Lung (tissue), 11 donors: ENCODE measurements at regions not wholly inside any gene's neighbourhood (a gene's known extent, or its start where the extent isn't known, plus 50 kb on each side); places are given as distances from the start of the nearest gene placed in this dataset.

Experiments
- ATAC-seq: fragments of 200-7000 bp; cut with Tn5 transposase; one replicate; pipeline ENCODE4 v1.9.1; 2020; ENCODE audit warnings: moderate number of reproducible peaks; ENCODE audit not compliant: insufficient read depth, low FRiP score
- DNase-seq, 3 donors: peaks; one replicate each; pipeline ENCODE4 v3.0.0-alpha.2; 2013 to 2017
- H3K27ac ChIP-seq, 2 donors: one replicate each; pipeline ENCODE4 v1.5.1; 2013; ENCODE audit warnings: mild to moderate bottlenecking in 2 of 2, moderate library complexity in 2 of 2, control low read depth in 1 of 2, inconsistent platforms in 1 of 2, low read depth in 1 of 2, low read length in 1 of 2
- H3K27me3 ChIP-seq, 3 donors: one replicate each; pipeline ENCODE4 v1.5.1; 2013; ENCODE audit warnings: low read length in 2 of 3; ENCODE audit not compliant: control insufficient read depth in 3 of 3, insufficient read depth in 3 of 3
- H3K36me3 ChIP-seq, 4 donors: one replicate each; pipeline ENCODE4 v1.5.1; 2013; ENCODE audit warnings: low read length in 4 of 4, mild to moderate bottlenecking in 1 of 4, moderate library complexity in 1 of 4; ENCODE audit not compliant: control insufficient read depth in 4 of 4, insufficient read depth in 4 of 4
- H3K4me1 ChIP-seq, 5 donors: one replicate each; pipeline ENCODE4 v1.5.1; 2013; ENCODE audit warnings: low read length in 5 of 5, mild to moderate bottlenecking in 2 of 5, moderate library complexity in 1 of 5; ENCODE audit not compliant: control insufficient read depth in 5 of 5, insufficient read depth in 5 of 5
- H3K4me3 ChIP-seq: one replicate; pipeline ENCODE4 v1.5.1; 2013; ENCODE audit warnings: mild to moderate bottlenecking, control low read depth, moderate library complexity
- H3K9ac ChIP-seq, 2 donors: one replicate each; pipeline ENCODE4 v1.5.1; 2013; ENCODE audit warnings: low read length in 2 of 2, control low read depth in 1 of 2; ENCODE audit not compliant: insufficient read depth in 1 of 2
- H3K9me3 ChIP-seq, 4 donors: one replicate each; pipeline ENCODE4 v1.5.1; 2013; ENCODE audit warnings: low read length in 3 of 4, mild to moderate bottlenecking in 1 of 4, moderate library complexity in 1 of 4; ENCODE audit not compliant: control insufficient read depth in 4 of 4, insufficient read depth in 3 of 4
- CTCF ChIP-seq: IDR thresholded peaks from 2 replicates; pipeline ENCODE4 v1.5.1; 2012; ENCODE audit warnings: mild to moderate bottlenecking; ENCODE audit errors: control extremely low read depth, extremely low read depth
- WGBS, 2 donors: extraction: QIAGEN DNeasy Blood & Tissue Kit; methylation state at CpG; one replicate each; pipeline ENCODE4 v1.1.7; 2013; 5-methylcytosine and 5-hydroxymethylcytosine counted together
- donor health status: control.
- donor health status: control.
- donor health status: Bipolar disorder and iron deficiency.
- donor health status: healthy.
- donor health status: DM: yes; HTN: yes; CAD: no.

GRCh38 chr3:110093411-110093810, 756.1 kb upstream of the DPPA4 start:
- H3K4me1 ChIP-seq, result no peaks in the 10 kb centered on the region

GRCh38 chr3:110093812-110094401, 756.6 kb upstream of the DPPA4 start:
- H3K4me3 ChIP-seq, result no peak overlapping the region
- peaks cover 0 to 4% (median 1%) of the 10 kb centered on the region in 4 donors for H3K9me3 ChIP-seq
- no peaks in the 10 kb centered on the region for H3K4me1 ChIP-seq
- no peaks in the 10 kb centered on the region for H3K27me3 ChIP-seq
- TF ChIP-seq CTCF, result no peak
- DNase-seq, result peak in 2 of 3 donors; percentile 40 to 62
- H3K9ac ChIP-seq, result no peak overlapping the region
- H3K27ac ChIP-seq, result no peak overlapping the region
- H3K36me3 ChIP-seq, result no peaks in the 10 kb centered on the region
- no peak for ATAC-seq

More at GRCh38 chr3:110093411-110093810, 756.1 kb upstream of the DPPA4 start:
- DNase-seq, result no peak
- H3K4me3 ChIP-seq, result no peak overlapping the region
- H3K9ac ChIP-seq, result no peak overlapping the region
- no peak for TF ChIP-seq CTCF
- no peaks in the 10 kb centered on the region for H3K36me3 ChIP-seq
- H3K9me3 ChIP-seq, result peaks cover 0 to 4% (median 1%) of the 10 kb centered on the region in 4 donors
- no peak overlapping the region for H3K27ac ChIP-seq
- no peaks in the 10 kb centered on the region for H3K27me3 ChIP-seq
- ATAC-seq, result no peak

GRCh38 chr3:110099711-110100110, 762.4 kb upstream of the DPPA4 start:
- ATAC-seq, result no peak
- H3K4me1 ChIP-seq, result no peaks in the 10 kb centered on the region

More at GRCh38 chr3:110099711-110100110, 762.4 kb upstream of the DPPA4 start:
- WGBS, 2 donors, result 73 to 75% methylated on average over 5 of the region's 5 CpGs
- Histone ChIP-seq H3K9me3 (no peaks in the 10 kb centered on the region), H3K9ac (no peak overlapping the region), H3K27me3 (no peaks in the 10 kb centered on the region), H3K27ac (no peak overlapping the region), H3K36me3 (no peaks in the 10 kb centered on the region), H3K4me3 (no peak overlapping the region)
- TF ChIP-seq CTCF, result no peak
- no peak for DNase-seq
